ENCODE measurements at regions not wholly inside any gene's neighbourhood (a gene's known extent, or its start where the extent isn't known, plus 50 kb on each side); places are given as distances from the start of the nearest gene placed in this dataset.

DNA sequence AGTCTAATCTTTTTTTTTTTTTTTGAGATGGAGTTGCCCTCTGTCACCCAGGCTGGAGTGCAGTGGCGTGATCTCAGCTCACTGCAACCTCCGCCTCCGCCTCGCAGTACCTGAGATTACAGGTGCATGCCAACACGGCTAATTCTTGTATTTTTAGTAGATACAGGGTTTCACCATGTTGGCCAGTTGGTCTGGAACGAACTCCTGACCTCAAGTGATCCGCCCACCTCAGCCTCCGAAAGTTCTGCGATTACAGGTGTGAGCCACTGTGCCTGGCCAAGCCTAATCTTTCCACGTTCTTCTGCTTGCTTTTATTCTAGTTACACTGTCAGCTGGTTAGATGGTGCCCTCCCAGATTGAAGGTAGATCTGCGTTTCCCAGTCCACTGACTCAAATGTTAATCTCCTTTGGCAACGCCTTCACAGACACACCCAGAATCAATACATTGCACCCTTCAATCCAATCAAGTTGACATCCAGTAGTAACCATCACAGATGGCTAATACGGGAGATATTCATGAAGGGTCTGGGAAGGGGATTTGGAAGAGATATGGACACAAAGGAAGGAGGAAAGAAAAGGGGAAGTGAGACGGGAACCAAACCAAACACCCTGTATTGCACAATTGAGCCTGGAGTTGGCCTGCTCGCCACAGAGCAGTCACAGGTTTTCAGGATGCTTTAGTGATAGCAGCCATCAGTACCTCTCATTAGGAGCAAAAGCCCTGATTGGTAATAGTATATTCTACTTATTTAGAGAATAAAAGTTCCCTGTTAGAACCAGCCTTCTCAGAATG is 229.8 kb downstream of the PIK3C3 start:
- DNase-seq (ENCODE audit: low read depth in 4 of 4, low spot score in 1 of 4), result no peak

DNA sequence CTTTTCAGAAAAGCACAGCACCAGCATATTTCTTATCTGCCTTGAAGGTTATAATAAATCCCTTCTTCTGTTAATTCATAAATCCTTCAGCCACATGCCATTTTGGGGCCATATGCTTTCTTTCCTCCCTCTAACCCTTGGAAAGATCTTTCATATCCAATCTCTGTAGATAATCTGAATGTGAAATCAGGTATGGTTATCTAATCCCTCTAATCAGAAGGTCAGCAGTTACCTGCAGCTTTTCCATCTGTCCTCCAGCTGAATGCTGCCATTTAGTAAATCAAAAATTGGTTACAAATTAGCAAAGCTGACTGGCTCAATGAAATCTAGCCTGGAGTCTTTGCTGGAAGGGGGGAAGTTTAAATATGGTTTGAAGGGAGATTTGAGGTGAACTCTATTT is 230.5 kb downstream of the PIK3C3 start:
- DNase-seq (ENCODE audit: low read depth in 4 of 4, low spot score in 1 of 4), result no peak

DNA sequence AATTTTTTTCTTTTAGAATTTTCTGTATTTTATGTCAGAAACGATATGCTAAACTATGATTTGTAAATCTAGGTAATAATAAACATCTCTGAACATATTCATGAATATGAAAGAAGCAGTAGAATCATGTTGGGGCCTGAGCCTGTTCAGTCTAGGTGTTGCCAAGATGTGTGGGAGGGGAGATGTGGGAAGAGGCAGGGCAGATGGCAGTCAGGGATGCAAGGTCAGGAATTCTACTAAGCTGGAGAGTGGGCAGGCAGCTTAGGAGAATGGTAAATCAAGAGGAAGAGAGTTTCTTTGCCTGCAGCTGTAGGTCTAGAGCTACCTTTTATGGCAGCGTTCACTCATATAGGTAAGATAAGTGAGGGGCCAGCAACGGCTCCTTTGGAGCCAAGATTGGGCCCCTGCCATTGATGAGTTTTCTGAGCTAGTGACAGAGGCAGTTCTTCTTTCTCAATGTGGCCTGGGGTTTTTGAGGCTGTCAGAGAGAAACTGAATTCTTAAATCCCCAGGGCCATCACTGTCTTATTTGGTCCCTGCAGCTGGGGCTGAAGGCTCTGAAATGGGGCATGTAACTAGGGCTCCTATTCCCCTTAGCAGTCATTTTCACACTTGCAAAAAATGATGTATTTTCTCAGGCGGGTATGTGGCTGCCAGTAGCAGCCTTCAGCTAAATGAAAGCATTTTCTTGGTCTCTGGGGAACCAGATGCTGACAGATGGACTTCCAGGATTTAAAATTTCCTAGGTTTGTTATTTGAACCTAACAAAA is 232.8 kb downstream of the PIK3C3 start:
- DNase-seq (ENCODE audit: low read depth in 4 of 4, low spot score in 1 of 4), result no peak

DNA sequence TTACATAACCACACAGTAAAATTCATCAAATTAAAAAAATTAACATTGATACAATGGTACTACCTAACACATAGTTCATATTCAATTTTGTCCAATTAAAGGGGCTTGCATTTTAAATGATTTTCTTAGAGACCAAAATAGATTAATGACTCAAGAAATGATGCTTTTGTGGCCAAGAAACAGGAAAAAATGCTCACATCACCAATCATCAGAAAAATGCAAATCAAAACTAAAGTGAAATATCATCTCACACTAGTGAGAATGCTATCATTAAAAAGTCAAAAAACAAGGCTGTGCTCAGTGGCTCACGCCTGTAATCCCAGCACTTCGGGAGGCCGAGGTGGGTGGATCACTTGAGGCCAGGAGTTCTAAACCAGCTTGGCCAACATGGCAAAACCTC is 235.6 kb downstream of the PIK3C3 start:
- no peak for DNase-seq (ENCODE audit: low read depth in 4 of 4, low spot score in 1 of 4)

DNA sequence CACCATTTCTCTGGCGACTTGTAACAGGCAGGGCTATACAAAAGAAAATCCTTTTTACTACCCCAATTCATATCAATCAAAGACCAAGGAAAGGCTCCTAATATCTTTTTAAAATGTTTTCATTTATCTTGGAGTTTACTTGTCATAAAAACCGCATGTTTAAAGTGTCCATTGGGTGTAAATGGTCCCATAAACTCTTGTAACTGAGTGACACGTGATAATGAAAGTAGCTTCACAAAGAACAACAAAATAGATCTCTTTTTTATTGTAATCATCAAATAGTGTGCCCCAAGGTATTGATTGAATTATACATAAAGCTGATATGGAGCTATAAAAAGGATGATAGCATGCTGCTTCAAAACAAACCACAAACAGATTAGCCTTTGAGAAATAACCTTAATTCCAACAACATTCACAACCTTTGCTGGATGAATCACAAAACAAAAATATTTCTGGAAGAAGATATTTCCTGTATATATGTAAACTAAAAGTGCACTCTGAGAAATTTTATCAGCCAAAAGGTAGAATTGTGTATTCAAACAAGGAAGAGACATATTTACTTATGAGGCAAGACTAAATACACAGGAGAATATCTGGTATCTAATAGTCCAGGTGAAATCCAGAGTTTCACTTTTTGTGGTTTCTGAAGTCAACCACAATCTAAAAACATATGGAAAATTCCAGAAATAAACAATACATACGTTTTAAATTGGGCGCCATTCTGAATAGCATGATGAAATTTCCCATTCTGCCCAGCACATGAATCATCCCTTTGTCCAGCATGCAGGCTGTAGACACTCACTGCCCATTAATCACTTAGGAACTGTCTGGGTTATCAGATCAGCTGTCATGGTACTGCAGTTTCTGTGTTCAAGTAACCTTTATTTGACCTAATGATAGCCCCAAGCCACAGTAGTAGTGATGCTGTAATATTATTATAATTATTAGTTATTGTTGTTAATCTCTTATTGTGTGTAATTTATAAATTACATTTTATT is 237.5 kb downstream of the PIK3C3 start:
- no peak for DNase-seq (ENCODE audit: low read depth in 4 of 4, low spot score in 1 of 4)

DNA sequence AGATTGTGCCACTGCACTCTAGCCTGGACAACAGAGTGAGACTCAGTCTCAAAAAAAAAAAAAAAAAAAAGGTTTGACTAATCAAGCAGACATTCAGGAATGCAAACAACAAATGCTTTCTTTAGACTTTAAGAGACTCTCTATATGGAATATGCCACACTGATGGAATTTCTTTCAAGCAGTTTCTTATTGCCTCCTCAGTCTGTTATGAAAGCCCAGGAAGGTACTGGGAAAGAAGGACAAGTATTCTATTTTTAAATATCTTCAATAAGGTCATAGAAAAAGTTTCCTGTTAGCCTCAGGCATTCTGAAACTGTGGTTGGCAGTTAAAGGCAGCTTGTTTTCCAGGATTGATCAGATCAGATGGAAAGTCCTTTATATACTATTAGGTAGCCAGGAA is 241.6 kb downstream of the PIK3C3 start:
- no peak for DNase-seq (ENCODE audit: low read depth in 4 of 4, low spot score in 1 of 4)

DNA sequence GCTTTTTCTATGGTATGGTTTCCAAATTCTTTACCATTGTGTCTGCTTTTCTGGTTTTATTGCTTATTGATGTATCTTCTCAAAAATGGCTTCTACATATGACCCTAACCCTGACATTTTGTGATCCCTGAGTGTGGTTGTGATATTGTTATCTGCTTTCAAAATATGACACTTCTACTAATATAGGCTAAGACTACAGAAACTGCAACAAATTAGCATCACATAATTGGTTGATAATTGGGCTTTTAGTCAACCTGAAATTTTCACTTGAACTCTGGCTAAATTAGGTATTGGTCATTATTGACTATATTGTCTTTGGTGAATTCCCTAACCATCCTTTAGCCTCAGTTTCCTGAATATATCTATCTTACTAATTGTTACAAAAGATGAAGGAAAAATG is 246.1 kb downstream of the PIK3C3 start:
- DNase-seq (ENCODE audit: low read depth in 4 of 4, low spot score in 1 of 4), result no peak

DNA sequence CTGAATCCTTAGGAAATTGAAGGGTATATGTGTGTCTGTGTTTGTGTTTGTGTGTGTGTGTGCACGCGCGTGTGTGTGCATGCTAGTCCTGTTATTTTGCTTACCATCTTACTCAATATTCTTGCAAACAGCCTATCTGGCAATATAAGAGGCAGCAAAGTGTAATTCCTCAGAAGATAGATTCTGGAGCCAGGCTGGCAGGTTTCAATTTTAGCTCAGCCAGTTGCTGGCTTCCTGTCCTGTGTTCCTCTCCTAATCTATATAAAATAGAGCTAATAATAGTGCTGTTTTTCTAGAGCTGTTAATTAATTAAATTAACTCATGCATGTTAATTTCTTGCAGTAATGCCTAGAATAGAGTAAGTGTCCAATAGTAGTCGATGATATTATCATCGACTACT is 256.2 kb downstream of the PIK3C3 start:
- no peak for DNase-seq (ENCODE audit: low read depth in 4 of 4, low spot score in 1 of 4)

DNA sequence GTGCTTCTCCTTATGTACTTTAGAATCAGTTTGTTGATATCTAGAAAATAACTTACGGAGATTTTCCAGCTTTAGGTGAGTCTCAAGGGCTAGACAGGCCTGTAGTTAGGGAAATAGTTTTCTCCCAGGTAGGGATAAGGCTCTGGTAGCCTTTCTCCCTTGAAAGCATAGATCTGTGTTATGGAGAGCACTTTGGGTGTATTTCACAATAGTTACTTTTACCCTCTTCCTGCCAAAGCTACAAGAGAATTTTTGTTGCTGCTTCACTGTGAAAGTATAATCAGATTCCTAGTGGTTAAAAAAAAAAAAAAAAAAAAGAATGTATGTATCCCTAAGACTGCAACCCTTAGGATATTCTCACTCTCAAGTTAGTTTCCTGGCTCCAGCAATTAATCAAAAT is 267.5 kb downstream of the PIK3C3 start:
- no peak for DNase-seq (ENCODE audit: low read depth in 4 of 4, low spot score in 1 of 4)

DNA sequence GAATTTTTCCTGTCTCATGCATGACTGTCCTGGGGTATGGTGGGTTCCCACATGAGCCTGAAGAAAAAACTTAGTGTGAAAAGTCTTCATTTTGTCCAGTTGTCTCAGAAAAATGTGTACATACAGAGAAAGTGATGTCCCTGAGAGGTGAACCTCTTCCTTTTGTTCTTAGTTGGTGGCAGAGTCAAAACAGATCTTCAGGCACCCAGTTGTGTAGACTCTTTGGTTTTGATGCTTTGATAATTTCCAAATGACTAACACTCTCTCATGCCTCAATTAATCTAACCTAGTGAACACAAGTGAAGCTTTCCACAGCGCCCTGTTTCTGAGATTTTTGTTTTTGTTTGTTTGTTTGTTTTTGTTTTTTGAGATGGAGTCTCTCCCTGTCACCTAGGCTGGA is 273.5 kb downstream of the PIK3C3 start:
- no peak for DNase-seq (ENCODE audit: low read depth in 4 of 4, low spot score in 1 of 4)

DNA sequence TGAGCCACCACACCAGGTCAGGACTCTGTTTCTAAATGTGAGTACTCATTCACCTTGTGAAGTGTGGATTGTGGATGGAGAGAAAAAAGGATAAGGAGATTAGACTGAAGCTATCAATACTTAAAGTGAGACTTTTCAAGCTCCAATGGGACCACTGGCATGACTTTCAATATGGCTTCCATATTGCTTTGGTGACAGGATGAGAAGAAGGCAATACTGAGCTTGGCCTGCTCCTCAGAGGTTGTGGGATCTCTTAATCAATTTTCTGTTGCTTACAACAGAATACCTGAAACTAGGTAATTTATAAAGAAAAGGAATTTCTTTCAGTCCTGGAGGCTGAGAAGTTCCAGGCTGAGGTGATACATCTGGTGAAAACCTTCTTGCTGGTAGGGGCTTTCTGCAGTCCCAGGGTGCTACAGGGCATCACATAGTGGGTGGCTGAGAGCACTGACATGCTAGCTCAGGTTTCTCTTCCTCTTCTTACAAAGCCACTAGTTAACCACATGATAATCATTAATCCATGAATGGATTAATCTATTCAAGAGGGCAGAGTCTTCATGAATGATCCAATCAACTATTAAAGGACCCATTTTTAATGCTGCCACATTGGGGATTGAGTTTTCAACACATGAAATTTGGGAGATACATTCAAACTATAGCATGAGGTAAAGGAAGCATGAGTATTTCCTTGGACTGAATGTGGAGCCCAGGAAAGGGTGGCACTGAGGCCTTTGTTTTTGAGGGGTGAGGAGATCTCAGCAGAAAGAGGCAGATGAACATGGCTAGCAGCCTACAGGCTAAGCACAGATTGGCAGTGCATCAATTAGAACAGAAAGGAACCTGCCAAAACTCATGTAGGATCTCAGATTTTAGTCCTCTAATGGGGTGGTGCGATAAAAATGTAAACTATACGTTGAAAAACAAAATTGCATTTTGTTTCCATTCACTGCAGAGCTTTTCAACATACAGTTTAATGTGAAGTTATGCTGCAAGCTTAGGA is 274.5 kb downstream of the PIK3C3 start:
- DNase-seq (ENCODE audit: low read depth in 4 of 4, low spot score in 1 of 4), result no peak

DNA sequence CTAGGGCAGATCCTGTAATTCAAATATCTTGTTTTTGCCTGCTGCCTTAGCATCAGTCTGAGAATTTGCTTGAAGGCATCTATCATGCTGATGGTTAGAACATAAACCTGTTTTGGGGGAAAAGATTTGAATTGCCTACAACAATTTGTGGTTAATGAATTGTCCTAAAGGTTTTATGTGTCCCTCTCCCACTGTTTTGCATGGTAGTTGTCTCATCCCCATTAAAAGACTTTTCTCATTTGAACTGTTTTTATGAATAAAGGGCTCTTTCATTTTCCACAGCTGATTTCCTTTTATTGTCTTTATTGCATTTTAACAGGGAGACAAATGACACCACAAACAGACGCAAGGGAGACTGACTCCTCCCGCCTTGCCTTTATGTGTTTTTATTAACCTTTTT is 275.6 kb downstream of the PIK3C3 start:
- DNase-seq (ENCODE audit: low read depth in 4 of 4, low spot score in 1 of 4), result no peak

DNA sequence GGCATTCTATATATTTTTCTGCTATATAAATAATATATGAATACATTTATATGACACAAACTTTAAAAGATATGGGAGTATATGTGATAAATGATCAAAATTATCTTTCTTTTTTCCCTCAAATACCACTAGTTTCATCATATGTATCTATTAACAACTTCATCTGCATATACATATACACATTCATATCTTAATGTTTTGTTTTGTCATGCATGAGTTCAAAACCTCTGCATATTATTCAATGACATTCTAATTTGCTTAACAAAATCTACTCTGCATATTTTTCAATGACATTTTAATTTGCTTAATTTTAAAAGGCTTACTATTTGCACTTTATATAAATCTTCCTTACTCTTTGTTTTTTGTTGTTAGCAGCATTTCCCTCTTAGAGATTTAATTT is 276.2 kb downstream of the PIK3C3 start:
- no peak for DNase-seq (ENCODE audit: low read depth in 4 of 4, low spot score in 1 of 4)

DNA sequence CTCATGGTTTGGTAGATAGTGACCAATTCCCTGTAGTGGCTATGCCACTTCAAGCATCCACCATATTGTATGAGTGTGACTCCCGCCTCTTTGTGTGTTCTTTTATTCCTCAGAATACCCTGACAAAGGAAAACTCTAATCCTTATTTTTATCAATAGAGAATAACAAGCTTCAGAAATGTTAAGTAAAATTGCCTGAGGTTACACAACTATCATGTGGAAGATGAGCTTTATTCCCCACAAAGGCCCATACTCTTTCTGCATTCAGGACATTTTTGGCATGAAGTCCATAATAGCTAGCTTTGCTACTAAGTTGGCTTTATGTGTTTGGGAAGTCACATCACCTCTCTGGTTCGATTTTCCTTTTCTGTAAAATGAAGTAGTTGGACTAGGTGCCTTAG is 276.8 kb downstream of the PIK3C3 start:
- no peak for DNase-seq (ENCODE audit: low read depth in 4 of 4, low spot score in 1 of 4)

DNA sequence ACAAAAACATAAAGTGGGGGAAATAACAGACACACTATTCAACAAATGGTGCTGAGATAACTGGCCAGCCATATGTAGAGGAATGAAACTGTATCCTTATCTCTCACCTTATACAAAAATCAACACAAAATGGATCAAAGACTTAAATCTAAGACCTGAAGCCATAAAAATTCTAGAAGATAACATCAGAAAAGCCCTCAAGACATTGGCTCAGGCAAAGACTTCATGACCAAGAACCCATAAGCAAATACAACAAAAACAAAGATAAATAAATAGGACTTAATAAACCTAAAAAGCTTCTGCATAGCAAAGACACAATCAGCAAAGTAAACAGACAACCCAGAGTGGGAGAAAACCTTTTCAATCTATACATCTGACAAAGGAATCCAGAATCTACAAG is 278.9 kb downstream of the PIK3C3 start:
- DNase-seq (ENCODE audit: low read depth in 4 of 4, low spot score in 1 of 4), result no peak

DNA sequence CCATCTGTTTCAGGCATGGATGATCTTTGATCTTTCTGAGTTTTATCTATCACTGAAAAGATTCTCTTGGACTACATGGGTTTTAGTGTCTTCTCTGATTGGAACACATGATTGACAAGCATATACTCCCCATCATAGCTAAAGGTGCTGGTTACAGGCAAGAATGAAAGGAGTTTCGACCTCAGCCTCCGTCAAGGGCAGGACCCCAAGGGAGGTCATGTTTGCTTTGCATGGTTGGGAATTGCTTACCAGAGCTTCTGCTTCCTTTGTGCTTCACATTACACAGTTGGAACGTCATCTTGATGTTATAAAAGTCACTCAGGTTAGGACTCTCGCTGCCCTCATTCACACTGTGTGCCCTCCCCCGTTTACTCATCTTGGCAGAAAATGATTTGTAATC is 287.7 kb downstream of the PIK3C3 start:
- DNase-seq (ENCODE audit: low read depth in 4 of 4, low spot score in 1 of 4), result no peak

DNA sequence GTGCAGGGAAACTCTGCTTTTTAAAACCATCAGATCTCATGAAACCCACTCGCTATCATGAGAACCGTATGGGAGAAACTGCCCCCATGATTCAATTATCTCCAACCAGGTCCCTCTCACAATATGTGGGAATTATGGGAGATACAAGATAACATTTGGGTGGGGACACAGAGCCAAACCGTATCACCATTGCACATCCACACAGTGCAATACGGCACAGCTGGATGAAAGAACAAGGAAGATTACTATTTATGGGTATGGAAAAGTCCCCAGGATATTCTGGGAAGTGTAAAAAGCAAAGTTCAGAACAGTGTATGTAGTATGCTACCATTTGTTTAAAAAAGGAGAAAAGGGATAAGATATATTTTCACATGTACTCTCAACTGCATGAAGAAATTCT is 290.1 kb downstream of the PIK3C3 start:
- no peak for DNase-seq (ENCODE audit: low read depth in 4 of 4, low spot score in 1 of 4)

DNA sequence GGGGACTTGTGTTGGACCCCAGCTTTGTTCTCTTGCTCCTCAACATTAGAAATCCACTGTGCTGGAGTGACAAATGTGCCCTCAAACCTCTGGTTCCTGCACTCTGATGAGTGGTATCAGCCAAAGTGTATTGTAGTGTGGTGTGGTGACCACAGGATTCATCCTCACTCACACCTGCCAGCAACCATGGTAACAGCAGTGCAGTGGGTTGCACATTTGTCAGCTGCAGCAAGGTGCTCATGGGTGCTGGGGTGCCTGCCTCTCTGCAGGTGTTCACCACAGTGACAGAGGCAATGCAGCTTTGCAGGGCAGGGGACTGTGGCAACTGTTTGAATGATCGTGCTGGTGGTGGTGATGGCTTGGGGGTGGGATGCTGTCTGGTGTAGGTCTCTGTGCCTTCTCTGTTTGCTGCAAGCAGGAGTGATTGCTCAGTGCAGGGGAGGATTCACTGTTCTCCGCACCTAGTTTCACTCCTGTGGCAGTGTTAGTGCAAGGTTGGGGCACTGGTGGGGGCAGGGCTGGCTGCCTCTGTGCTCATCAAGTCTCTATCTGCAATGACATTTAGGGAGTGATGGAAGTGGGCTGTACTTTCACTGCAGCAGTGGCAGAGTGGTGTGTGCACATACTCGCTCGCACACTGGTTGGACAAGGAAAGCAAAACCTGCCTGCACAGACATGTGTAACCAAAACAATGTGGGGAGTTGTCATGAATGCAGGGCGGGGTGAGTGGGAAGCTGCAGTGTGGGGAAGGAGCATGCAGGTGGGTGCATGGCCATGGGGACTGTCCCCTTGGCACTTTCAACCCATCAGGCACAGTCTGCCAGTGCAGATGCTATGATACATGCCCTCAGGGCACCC is 301.1 kb downstream of the PIK3C3 start:
- DNase-seq (ENCODE audit: low read depth in 4 of 4, low spot score in 1 of 4), result no peak

DNA sequence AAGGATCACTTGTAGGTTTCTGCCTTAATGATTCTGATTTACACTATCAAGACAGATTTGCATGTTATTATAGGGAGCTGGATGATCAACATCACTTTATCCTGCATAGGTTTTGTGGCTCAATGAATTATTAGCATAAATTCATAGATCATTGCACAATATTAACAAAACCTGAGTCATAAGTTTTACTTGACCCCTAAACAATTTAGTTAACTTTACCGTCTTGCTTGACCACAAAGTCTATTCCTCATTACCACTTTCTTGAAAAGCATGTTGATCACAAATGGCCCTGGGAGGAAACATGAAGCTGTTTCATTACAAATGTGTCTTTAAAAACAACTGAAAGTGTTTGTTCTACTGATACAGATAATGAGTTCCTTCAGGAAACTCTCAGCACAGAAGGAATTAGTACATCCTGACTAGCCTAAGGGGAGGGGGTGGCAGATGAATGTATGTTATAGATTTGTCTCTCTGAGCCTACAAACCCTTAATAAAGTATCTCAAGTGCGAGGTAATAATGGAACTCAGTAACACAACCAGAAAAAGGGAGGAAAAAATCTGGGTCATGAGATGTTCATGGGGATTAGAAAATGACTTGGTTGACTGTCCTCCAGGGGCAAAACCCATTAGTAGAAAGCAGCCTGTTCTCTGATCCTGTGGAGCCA is 303.4 kb downstream of the PIK3C3 start:
- no peak for DNase-seq (ENCODE audit: low read depth in 4 of 4, low spot score in 1 of 4)
